Sigmoid colon (tissue), 3 donors: ENCODE measurements at regions not wholly inside any gene's neighbourhood (a gene's known extent, or its start where the extent isn't known, plus 50 kb on each side); places are given as distances from the start of the nearest gene placed in this dataset.

ENCODE experiments used
- small RNA-seq, 3 donors: library from RNA; depleted of rRNA; stranded (forward); fragments of <200 nt; gene quantifications; one replicate each; pipeline ENCODE3, GENCODE V24; 2016

Small RNA genes in the stretch of these regions (small RNA-seq; reads per million reads assigned to genes)
- 0 reads per million in 3 donors for gene RN7SL82P
